GM19395 (cell line): ENCODE measurements at regions not wholly inside any gene's neighbourhood (a gene's known extent, or its start where the extent isn't known, plus 50 kb on each side); places are given as distances from the start of the nearest gene placed in this dataset.

ENCODE experiments used
- ATAC-seq: cut with Tn5 transposase; IDR thresholded peaks from one replicate; pipeline ENCODE4 v1.9.1; 2021; ENCODE audit warnings: mild to moderate bottlenecking, moderate library complexity; ENCODE audit not compliant: unreplicated experiment

DNA sequence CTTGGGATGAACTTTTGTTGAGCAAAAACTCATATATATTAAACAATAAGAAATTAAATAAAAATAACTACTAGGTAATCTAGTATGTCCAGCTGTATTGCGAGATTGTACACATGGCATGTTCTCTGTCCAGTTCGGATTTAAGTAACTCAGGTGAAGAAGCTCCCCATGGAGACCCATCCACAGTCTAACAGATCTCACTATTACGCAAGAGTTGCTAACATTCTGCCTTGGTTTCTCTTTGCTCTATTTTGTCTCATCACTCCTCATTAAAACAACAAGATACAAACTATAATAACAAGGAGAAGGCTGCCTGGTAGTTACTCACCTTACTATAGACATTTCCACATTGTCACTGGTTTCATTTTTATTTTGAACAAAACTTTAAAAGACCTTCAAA lies 1372.3 kb upstream of the CELF2 start:
- no peak for ATAC-seq

DNA sequence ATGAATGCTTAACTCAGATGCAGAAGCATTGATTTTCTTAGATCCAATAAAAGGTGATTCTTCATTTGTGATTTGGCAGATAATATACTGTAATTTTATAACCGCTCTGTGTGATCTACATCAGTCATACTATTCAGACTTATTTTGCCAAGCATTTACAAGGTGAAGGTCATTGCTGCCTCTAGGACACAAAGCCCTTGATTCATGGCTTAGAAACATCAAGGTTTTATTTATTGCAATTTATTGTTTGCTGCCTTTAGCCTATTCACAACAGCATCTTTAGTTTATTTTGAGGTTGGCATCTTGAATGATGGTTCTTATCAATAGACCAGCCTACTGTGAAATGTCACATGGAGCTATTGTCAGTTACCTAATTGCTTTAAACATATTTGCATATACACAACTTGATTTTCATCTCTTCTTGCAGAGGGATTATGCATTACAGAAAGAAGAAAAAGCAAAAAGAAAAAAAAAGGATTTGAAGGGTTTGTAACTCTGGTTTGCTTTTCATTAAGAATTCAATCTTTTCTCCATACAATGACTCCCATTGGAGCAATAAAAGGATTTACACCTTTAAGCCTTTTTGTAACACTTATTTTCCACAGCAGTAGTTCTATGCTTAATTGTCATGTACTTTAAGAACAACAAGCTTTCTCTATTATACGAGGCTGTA lies 1371.6 kb upstream of the CELF2 start:
- no peak for ATAC-seq

DNA sequence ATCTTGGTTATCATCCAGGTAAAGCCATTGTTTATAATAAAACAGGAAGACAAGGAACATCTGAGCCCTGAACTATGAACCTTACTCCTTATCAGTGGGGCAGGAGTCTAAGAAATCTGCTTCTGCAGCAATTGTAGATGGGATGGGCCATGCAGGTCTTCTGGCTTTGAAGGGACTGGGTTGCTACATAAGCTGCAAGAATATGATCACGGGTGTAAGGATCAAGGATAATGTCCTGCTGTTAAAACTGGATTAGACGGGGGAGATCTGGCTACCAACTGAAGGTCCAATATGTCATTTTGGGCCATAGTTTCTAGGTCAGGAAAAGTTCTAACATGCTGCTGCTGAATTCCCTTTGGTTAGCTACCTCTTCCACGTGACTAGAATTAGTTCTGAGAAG lies 1363.4 kb upstream of the CELF2 start:
- no peak for ATAC-seq

DNA sequence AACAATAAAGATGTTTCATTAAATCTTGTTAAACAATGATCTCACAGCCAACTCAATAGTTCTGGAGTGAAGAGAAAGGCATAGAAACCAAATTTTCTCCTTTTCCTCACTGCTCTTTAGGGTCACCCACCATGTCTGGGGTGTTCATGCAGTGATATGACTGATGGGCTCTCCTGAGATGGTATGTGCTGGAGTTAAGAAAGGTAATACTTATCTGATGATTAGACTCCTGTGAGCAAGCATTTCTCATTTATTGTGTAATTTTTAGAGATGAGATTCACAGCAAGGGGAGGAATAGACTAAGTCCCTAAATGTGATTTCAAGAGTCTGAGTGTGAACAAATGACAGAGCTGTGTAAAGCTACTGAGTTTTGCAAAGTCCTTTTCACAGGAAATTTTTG lies 1361.3 kb upstream of the CELF2 start:
- no peak for ATAC-seq

DNA sequence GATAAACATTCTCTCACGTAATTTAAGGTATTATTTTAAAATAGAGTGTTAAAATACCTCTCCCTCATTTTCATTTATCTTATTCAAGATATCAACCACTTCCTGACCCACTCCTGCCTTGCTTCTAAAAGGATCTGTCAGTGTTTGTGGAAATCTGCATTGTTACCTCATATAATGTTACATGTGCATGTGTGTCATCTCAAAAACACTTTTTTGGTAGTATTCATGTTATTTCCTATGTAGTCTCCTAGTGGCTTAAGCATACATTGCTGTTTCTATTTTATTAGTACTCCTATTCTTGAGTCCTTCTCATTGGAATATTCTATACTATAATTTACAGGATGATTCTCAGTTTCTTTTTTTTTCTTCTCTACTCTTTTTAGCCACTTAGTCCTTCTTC lies 1360.7 kb upstream of the CELF2 start:
- no peak for ATAC-seq

GRCh38 chr10:9657530-9657929 lies 1360.1 kb upstream of the CELF2 start:
- no peak for ATAC-seq

DNA sequence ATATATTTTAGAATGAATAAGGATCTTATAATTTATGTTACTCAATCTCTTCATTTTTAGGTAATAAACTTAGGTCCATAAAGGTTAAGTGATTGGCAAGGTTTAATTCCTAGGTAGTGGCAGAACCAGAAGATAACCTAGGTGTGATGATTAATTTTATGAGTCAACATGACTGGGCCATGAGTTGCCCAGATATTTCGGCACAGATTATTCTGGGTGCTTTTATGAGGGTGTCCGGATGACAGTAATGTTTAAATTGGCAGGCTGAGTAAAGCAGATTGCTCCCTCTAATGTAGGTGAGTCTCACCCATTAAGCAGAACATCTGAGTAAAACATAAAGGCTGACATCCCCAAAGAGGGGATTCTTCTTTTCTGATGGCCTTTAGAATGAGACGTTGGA lies 1349.3 kb upstream of the CELF2 start:
- ATAC-seq: no peak

DNA sequence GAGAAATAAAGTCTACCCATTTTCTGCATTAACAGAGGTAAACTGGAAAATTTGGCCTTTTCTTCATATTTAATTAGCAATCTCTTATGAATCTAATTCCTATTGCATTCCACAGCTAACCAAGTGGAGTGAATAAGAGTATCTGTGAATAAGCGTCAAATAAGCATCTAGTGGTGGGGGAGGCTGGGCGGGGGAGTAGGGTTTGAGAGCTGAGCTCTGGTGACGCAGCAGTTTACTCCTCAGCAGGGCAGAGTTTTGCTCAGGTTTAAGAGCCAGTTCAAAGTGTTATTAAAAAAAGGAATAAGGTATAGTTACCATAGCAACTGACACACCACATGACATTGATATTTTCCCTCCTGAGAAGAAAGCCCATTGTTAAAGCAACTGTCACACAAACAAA lies 1346.8 kb upstream of the CELF2 start:
- ATAC-seq: no peak

DNA sequence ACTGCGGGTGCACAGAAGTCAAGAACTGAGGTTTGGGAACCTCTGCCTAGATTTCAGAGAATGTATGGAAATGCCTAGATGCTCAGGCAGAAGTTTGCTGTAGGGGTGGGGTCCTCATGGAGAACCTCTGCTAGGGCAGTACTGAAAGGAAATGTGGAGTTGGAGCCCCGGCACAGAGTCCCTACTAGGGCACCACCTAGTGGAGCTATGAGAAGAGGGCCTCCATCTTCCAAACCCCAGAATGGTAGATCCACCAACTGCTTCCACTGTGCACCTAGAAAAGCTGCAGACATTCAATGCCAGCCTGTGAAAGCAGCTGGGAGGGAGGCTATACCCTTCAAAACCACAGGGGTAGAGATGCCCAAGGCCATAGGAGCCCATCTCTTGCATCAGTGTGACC lies 1336.0 kb upstream of the CELF2 start:
- ATAC-seq: no peak

GRCh38 chr10:9682802-9683201 lies 1334.9 kb upstream of the CELF2 start:
- no peak for ATAC-seq

DNA sequence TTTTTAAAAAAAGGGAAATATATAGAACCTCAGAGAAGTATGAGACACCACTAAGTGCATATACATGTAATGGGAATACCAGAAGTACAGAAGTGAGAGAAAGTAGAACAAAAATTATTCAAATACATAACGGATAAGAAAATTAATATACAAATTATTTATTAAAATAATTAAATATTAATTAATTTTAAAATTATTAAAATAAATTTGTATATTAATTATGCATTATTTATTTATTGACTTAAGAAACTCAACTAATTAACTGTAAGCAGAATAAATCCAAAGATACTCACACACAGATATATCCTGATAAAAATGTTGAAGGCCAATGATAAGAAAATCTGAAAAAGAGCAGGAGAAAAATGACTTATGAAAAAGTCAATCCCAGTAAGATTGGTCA lies 1333.5 kb upstream of the CELF2 start:
- ATAC-seq: no peak

GRCh38 chr10:9685596-9685995 lies 1332.1 kb upstream of the CELF2 start:
- ATAC-seq: no peak

DNA sequence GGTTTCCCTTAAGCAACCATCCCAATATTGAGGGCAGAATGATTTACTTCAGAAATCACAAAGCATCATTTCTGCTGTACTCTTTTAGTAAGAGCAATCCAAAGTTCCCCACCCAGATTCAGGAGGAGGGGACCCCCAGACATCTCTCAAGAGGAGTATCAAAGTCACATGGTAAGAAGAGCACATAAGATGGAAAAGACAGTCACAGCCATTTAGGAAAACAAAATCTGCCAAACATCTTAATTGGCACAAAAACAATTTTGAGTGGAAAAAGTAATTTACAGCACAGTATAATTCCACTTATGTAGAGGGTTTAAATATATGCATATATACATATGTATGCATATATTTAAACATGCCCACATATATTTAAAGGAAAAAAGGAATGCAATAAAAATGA lies 1329.0 kb upstream of the CELF2 start:
- no peak for ATAC-seq

- ATAC-seq: no peak
Observed at GRCh38 chr10:9707216-9707615, 1310.5 kb upstream of the CELF2 start.

DNA sequence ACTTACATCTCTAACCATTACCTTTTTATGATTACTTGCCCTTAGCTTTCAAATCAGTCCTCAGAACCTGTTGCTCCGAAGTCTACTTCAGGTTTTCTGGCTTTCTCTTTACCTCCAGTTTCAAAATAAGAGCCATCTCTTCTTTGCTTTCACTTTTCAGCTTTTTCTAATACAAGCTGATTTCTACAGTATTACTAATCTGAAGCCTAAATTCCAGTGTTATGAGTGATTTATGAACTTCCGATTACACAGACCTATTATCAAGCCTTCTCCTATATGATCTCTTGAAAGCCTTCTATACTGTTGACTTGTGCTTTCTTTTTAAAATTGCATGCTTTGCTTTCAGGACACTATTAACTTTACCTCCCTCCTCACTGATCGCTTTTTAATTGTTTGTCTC lies 1307.8 kb upstream of the CELF2 start:
- ATAC-seq: no peak

GRCh38 chr10:9712393-9712792 lies 1305.3 kb upstream of the CELF2 start:
- no peak for ATAC-seq

- no peak for ATAC-seq
Observed at GRCh38 chr10:9719246-9719645, 1298.4 kb upstream of the CELF2 start.

- no peak for ATAC-seq
Observed at GRCh38 chr10:9733766-9734165, 1283.9 kb upstream of the CELF2 start.

- no peak for ATAC-seq
Observed at GRCh38 chr10:9734218-9734617, 1283.5 kb upstream of the CELF2 start.

- ATAC-seq: no peak
Observed at GRCh38 chr10:9735731-9736130, 1281.9 kb upstream of the CELF2 start.

GRCh38 chr10:9743639-9744038 lies 1274.0 kb upstream of the CELF2 start:
- ATAC-seq: no peak

DNA sequence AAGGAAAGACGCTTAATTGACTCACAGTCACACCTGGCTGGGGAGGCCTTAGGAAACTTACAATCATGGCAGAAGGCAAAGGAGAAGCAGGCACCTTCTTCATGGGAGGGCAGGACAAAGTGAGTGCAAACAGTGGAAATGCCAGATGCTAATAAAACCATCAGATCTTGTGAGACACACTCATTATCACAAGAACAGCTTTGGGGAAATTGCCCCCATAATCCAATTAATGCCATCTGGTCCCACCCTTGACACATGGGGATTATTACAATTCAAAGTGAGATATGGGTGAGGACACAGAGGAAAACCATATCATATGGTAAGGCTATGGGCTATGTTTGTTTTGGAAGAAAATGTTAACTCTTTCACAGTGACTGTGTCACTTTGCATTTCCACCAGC lies 1272.5 kb upstream of the CELF2 start:
- ATAC-seq: no peak

GRCh38 chr10:9757176-9757575 lies 1260.5 kb upstream of the CELF2 start:
- ATAC-seq: no peak
